PFSK-1 (cell line): ENCODE measurements at regions not wholly inside any gene's neighbourhood (a gene's known extent, or its start where the extent isn't known, plus 50 kb on each side); places are given as distances from the start of the nearest gene placed in this dataset.

ENCODE experiments used
- FOXP2 ChIP-seq: optimal IDR thresholded peaks from 2 replicates; pipeline ENCODE3; 2011; ENCODE audit warnings: borderline replicate concordance, control low read depth, inconsistent platforms; ENCODE audit not compliant: insufficient read depth; ENCODE audit errors: extremely low read length, extremely low read depth
- POLR2AphosphoS5 ChIP-seq: IDR thresholded peaks from 2 replicates; pipeline ENCODE4 v1.6.1; 2012; ENCODE audit warnings: low read depth, mild to moderate bottlenecking, control low read depth, low read length, moderate library complexity
- SIN3A ChIP-seq: IDR thresholded peaks from 2 replicates; pipeline ENCODE4 v1.6.1; 2012; ENCODE audit warnings: mild to moderate bottlenecking, low read length, moderate library complexity, borderline replicate concordance; ENCODE audit not compliant: insufficient read depth
- TAF1 ChIP-seq: IDR thresholded peaks from 2 replicates; pipeline ENCODE4 v1.6.1; 2012; ENCODE audit warnings: low read length, control low read depth, borderline replicate concordance; ENCODE audit not compliant: insufficient read depth
- TF ChIP-seq, protein P1 (sequence below), 2 experiments: IDR thresholded peaks; 2 replicates each; pipeline versions ENCODE4 v1.6.1 to v1.8.0; 2011 to 2012; ENCODE audit warnings: low read depth in 2 of 2, low read length in 2 of 2, control low read depth in 1 of 2, inconsistent platforms in 1 of 2, mild to moderate bottlenecking in 1 of 2, moderate library complexity in 1 of 2; ENCODE audit not compliant: insufficient read depth in 1 of 2

DNA sequence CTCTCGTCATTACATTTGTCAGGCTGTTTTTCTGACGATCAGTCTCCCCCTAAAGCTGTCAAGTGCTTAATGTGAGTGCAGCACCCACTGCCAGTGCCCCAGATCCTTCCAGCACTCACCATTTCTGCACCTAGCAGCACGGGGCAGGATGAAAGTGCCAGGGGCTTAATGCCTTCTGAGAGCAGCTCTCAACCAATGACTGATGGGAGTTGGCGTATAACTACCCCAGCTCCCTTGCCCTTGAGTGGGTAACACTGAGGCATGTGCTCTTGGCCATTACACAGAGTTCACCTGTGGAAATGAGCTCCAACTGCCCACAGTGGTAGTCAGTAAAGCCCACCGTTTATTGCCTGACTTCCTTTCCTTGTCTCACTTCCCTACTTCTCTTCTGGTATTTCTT lies 226.2 kb upstream of the BCOR start:
- no peak for TF ChIP-seq TAF1
- no peak for TF ChIP-seq SIN3A
- no peak for TF ChIP-seq POLR2AphosphoS5
- no peak for TF ChIP-seq FOXP2
- TF ChIP-seq, protein P1, sequence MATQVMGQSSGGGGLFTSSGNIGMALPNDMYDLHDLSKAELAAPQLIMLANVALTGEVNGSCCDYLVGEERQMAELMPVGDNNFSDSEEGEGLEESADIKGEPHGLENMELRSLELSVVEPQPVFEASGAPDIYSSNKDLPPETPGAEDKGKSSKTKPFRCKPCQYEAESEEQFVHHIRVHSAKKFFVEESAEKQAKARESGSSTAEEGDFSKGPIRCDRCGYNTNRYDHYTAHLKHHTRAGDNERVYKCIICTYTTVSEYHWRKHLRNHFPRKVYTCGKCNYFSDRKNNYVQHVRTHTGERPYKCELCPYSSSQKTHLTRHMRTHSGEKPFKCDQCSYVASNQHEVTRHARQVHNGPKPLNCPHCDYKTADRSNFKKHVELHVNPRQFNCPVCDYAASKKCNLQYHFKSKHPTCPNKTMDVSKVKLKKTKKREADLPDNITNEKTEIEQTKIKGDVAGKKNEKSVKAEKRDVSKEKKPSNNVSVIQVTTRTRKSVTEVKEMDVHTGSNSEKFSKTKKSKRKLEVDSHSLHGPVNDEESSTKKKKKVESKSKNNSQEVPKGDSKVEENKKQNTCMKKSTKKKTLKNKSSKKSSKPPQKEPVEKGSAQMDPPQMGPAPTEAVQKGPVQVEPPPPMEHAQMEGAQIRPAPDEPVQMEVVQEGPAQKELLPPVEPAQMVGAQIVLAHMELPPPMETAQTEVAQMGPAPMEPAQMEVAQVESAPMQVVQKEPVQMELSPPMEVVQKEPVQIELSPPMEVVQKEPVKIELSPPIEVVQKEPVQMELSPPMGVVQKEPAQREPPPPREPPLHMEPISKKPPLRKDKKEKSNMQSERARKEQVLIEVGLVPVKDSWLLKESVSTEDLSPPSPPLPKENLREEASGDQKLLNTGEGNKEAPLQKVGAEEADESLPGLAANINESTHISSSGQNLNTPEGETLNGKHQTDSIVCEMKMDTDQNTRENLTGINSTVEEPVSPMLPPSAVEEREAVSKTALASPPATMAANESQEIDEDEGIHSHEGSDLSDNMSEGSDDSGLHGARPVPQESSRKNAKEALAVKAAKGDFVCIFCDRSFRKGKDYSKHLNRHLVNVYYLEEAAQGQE (IDR thresholded peaks at IDR 0.05; ENCODE audit: insufficient read depth in 1 of 2, low read depth in 2 of 2, low read length in 2 of 2): no peak

DNA sequence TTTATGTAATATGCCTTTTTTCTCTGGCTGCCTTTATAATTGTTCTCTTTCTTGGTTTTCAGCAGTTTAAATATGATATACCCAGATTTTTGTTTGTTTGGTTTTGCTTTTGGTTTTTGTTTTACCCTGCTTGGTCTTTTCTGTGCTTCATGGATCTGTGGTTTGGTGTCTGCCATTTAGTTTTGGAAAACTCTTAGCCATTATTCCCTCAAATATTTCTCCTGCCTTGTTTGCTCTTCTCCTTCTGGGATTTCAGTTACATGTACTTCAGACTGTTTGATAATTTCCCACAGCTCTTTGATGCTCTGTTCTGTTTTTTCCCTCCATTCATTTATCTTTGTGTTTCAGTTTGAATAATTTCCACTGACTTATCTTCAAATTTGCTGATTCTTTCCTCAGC lies 223.1 kb upstream of the BCOR start:
- TF ChIP-seq TAF1: no peak
- TF ChIP-seq, protein P1 (IDR thresholded peaks at IDR 0.05; ENCODE audit: insufficient read depth in 1 of 2, low read depth in 2 of 2, low read length in 2 of 2): no peak

DNA sequence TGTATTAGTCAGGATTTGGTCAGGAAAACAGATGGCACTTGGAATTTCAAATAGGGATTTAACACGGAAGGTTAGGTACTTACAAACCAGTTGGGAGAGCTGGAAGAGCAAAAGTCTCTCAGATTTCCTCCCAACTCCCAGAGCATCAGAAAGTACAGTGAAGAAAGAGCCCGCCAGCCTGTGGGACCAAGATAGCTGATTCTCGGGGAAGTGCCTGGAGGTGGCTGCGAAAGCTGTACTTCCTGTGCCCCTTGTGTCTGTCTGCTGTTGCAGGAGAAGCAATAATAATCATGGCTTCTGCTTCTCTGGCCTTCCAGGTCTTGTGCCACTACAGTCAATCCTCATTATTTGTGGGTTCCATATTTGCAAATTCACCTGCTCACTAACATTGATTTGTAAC lies 221.0 kb upstream of the BCOR start:
- TF ChIP-seq POLR2AphosphoS5 (no peak), FOXP2 (no peak), SIN3A (no peak), TAF1 (no peak)
- TF ChIP-seq, protein P1 (IDR thresholded peaks at IDR 0.05; ENCODE audit: insufficient read depth in 1 of 2, low read depth in 2 of 2, low read length in 2 of 2): no peak

DNA sequence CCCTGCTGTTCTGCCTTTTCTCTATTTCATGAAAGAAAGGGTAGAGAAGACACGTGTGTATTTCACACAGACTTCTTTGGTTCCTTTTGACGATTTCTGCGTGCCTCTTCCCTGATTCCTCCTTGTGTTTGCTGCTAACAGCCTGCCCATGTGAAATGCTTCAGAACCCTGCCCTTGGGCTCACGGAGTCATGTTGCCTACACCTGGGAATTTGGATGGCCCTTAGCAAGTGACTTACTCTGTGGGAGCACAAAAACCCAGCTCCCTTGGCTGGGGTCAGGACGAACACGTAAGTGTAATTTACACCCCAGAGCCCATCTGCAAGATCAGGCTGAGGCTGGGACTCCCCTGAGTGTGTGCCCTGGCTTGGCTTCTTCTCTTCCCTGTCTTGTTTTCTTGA lies 220.3 kb upstream of the BCOR start:
- TF ChIP-seq, protein P1 (IDR thresholded peaks at IDR 0.05; ENCODE audit: insufficient read depth in 1 of 2, low read depth in 2 of 2, low read length in 2 of 2): no peak
- TF ChIP-seq SIN3A (no peak), TAF1 (no peak), FOXP2 (no peak)

DNA sequence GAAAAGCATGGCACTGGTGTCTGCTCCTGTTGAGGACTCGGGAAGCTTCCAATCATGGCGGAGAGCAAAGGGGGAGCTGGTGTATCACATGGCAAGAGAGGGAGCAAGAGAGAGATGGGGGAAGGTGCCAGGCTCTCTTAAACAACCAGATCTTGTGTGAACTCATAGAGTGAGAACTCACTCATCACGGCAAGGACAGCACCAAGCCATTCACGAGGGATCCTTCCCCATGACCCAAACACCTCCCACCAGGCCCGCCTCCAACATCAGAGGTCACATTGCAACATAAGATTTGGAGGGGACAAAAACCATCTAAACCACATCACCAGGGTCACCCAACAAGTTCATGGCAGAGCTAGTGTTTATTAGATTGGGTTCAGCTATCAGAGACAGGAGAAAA lies 218.7 kb upstream of the BCOR start:
- TF ChIP-seq SIN3A (no peak), POLR2AphosphoS5 (no peak)

DNA sequence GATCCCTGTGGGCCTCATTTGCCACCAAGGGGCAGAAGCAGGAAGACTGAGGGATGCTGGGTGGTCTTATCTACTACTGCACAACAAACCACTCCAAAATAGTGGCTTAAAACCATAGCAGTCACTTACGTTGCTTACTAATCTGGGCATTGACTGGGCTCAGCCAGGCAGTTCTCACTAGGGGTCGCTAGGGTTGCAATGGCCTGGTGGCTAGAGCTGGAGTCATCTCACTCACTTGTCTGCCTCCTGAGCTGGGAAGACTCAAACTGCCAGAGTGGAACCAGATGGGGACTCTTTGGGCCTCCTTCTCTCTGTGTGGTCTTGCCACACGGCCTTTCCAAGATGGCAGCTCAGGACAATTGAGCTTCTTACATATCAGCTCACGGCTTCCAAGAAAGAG lies 216.3 kb upstream of the BCOR start:
- TF ChIP-seq TAF1 (no peak), FOXP2 (no peak), POLR2AphosphoS5 (no peak), SIN3A (no peak)
- TF ChIP-seq, protein P1 (IDR thresholded peaks at IDR 0.05; ENCODE audit: insufficient read depth in 1 of 2, low read depth in 2 of 2, low read length in 2 of 2): no peak
